MM.1S (cell line): ENCODE measurements at regions not wholly inside any gene's neighbourhood (a gene's known extent, or its start where the extent isn't known, plus 50 kb on each side); places are given as distances from the start of the nearest gene placed in this dataset.

Experiments used
- DNase-seq: peaks from one replicate; pipeline ENCODE4 v3.0.0-alpha.2; 2015
- H2AFZ ChIP-seq: fragments of 300-600 bp; sonication (generic); 2 replicates; pipeline ENCODE4 v1.6.0; 2016; ENCODE audit warnings: antibody characterized with exemption, low read length
- H3F3A ChIP-seq: fragments of 300-600 bp; sonication (generic); 2 replicates; pipeline ENCODE4 v1.6.1; 2016; ENCODE audit warnings: mild to moderate bottlenecking, antibody characterized with exemption, low read length, moderate library complexity, mixed read lengths; ENCODE audit not compliant: insufficient read depth
- H3K27ac ChIP-seq: fragments of 300-600 bp; sonication (generic); 2 replicates; pipeline ENCODE4 v1.5.1; 2016; ENCODE audit warnings: mild to moderate bottlenecking, low read length
- H3K27me3 ChIP-seq: fragments of 300-600 bp; sonication (generic); replicated peaks from 2 replicates; pipeline ENCODE4 v1.6.0; 2016; ENCODE audit warnings: low read length; ENCODE audit not compliant: insufficient read depth
- H3K36me3 ChIP-seq: fragments of 300-600 bp; sonication (generic); replicated peaks from 2 replicates; pipeline ENCODE4 v1.6.1; 2016; ENCODE audit warnings: mild to moderate bottlenecking, low read length, mixed read lengths; ENCODE audit not compliant: insufficient read depth
- H3K4me1 ChIP-seq: fragments of 300-600 bp; sonication (generic); 2 replicates; pipeline ENCODE4 v1.6.1; 2016; ENCODE audit warnings: low read length, mixed read lengths
- H3K4me2 ChIP-seq: fragments of 300-600 bp; sonication (generic); 2 replicates; pipeline ENCODE4 v1.6.0; 2016; ENCODE audit warnings: low read depth, low read length
- H3K4me3 ChIP-seq: fragments of 300-600 bp; sonication (generic); 2 replicates; pipeline ENCODE4 v1.5.1; 2016; ENCODE audit warnings: low read length, mixed read lengths
- H3K79me2 ChIP-seq: fragments of 300-600 bp; sonication (generic); 2 replicates; pipeline ENCODE4 v1.6.1; 2016; ENCODE audit warnings: mixed run types, low read length, mixed read lengths
- H3K9ac ChIP-seq: fragments of 300-600 bp; sonication (generic); 2 replicates; pipeline ENCODE4 v1.6.1; 2016; ENCODE audit warnings: low read length, mixed read lengths
- H3K9me2 ChIP-seq: fragments of 300-600 bp; sonication (generic); replicated peaks from 2 replicates; pipeline ENCODE4 v1.6.1; 2016; ENCODE audit warnings: mild to moderate bottlenecking, low read length, mixed read lengths; ENCODE audit not compliant: insufficient read depth
- H3K9me3 ChIP-seq: fragments of 300-600 bp; sonication (generic); replicated peaks from 2 replicates; pipeline ENCODE4 v1.6.1; 2016; ENCODE audit warnings: mild to moderate bottlenecking, low read length, mixed read lengths; ENCODE audit not compliant: insufficient read depth
- H4K20me1 ChIP-seq: fragments of 300-600 bp; sonication (generic); 2 replicates; pipeline ENCODE4 v1.6.1; 2016; ENCODE audit warnings: mild to moderate bottlenecking, low read length, moderate library complexity, mixed read lengths; ENCODE audit not compliant: insufficient read depth
- EZH2 ChIP-seq: fragments of 300-600 bp; sonication (generic); optimal IDR thresholded peaks from 2 replicates; pipeline ENCODE3; 2017; ENCODE audit warnings: low read depth, mild to moderate bottlenecking, antibody characterized with exemption, low read length, mixed read lengths
- EZH2phosphoT487 ChIP-seq: fragments of 300-600 bp; sonication (generic); IDR thresholded peaks from 2 replicates; pipeline ENCODE4 v1.6.1; 2018; ENCODE audit warnings: antibody characterized with exemption, low read length
- TF ChIP-seq, protein P1 (sequence below): fragments of 300-600 bp; sonication (generic); IDR thresholded peaks from 2 replicates; pipeline ENCODE4 v1.5.1; 2016; ENCODE audit warnings: antibody characterized with exemption, low read length, mixed read lengths

DNA sequence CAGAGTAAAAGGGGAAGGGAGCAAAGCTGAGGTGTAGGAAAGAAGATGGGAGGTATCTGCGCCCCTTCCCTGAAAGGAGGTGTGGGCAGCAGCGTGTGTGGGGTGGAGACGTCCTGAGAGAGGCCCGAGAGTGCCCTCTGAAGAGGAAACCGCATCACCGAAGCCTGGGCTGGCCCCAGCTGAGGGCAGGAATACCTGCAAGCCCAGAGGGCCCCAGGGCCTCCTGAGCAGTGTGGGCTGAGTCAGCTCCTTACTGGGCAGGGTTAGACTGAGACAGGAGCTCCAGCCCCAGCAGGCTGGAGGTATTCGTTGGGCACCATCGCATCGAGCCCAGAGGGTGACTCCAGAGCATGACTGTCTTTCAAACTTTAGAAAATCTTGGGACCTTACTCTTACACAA lies 534.0 kb upstream of the B3GAT1 start:
- Histone ChIP-seq H3K9ac (no peak overlapping the region), H3K27me3 (no peaks in the 10 kb centered on the region), H2AFZ (no peak overlapping the region), H3K4me2 (no peak overlapping the region), H3K4me1 (no peaks in the 10 kb centered on the region), H3K9me2 (no peaks in the 10 kb centered on the region), H4K20me1 (no peaks in the 10 kb centered on the region), H3K36me3 (no peaks in the 10 kb centered on the region), H3K79me2 (no peaks in the 10 kb centered on the region), H3K27ac (no peak overlapping the region), H3F3A (no peaks in the 10 kb centered on the region), H3K9me3 (no peaks in the 10 kb centered on the region), H3K4me3 (no peak overlapping the region)
- DNase-seq: no peak
- TF ChIP-seq EZH2 (no peak), EZH2phosphoT487 (no peak)
- TF ChIP-seq, protein P1, sequence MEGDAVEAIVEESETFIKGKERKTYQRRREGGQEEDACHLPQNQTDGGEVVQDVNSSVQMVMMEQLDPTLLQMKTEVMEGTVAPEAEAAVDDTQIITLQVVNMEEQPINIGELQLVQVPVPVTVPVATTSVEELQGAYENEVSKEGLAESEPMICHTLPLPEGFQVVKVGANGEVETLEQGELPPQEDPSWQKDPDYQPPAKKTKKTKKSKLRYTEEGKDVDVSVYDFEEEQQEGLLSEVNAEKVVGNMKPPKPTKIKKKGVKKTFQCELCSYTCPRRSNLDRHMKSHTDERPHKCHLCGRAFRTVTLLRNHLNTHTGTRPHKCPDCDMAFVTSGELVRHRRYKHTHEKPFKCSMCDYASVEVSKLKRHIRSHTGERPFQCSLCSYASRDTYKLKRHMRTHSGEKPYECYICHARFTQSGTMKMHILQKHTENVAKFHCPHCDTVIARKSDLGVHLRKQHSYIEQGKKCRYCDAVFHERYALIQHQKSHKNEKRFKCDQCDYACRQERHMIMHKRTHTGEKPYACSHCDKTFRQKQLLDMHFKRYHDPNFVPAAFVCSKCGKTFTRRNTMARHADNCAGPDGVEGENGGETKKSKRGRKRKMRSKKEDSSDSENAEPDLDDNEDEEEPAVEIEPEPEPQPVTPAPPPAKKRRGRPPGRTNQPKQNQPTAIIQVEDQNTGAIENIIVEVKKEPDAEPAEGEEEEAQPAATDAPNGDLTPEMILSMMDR: no peak

DNA sequence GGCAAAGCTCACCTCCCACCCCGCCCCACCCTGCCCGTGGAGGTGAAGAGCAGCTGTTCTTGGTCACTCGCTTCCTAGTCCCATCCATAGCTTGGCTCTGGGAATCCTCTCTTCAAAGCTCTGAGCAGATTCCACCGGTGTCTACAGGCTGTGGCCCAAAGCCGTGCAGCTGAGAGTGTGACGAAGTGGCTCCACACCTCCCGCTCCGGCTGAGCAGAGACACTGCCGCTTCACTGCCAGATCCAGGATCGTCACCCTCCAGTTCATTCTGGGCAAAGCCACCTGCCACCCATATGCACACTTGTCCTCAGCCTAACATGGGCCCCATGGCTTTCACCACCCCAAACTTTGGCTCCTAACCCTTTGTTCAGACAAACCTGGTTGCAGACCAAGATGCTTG lies 532.9 kb upstream of the B3GAT1 start:
- Histone ChIP-seq H3K9me2 (no peaks in the 10 kb centered on the region), H3K4me2 (no peak overlapping the region), H3K27ac (no peak overlapping the region), H3K27me3 (no peaks in the 10 kb centered on the region), H3K4me3 (no peak overlapping the region), H3F3A (no peaks in the 10 kb centered on the region), H3K9me3 (no peaks in the 10 kb centered on the region), H4K20me1 (no peaks in the 10 kb centered on the region), H3K4me1 (no peaks in the 10 kb centered on the region), H3K79me2 (no peaks in the 10 kb centered on the region), H2AFZ (no peak overlapping the region), H3K36me3 (no peaks in the 10 kb centered on the region), H3K9ac (no peak overlapping the region)
- DNase-seq: no peak
- TF ChIP-seq, protein P1: no peak
- TF ChIP-seq EZH2phosphoT487 (no peak), EZH2 (no peak)

DNA sequence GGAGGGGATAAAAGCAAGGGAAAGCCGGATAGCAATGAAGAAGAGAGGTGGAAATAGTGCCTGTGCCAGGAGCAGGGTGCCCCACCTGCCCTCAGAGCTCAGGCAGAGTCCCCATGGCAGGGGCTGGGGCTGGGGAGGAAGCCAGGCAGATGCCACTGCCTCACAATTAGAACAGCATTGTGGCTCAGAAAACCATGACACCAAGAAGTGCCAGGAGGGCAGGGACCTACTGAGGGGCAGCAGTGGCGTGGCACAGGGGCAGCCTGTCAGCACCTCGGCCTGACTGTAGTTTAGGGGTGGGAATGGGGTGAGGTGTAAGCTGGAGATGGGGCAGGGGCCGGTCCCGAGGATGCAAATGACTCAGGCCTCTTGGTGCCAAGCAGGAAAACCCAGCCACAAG lies 532.1 kb upstream of the B3GAT1 start:
- no peaks in the 10 kb centered on the region for H3K9me3 ChIP-seq
- no peaks in the 10 kb centered on the region for H4K20me1 ChIP-seq

More for the DNA sequence above, 532.1 kb upstream of the B3GAT1 start:
- Histone ChIP-seq H2AFZ (no peak overlapping the region), H3K4me1 (no peaks in the 10 kb centered on the region), H3K9me2 (no peaks in the 10 kb centered on the region), H3K27ac (no peak overlapping the region), H3K4me2 (no peak overlapping the region), H3K27me3 (no peaks in the 10 kb centered on the region), H3K4me3 (no peak overlapping the region), H3K9ac (no peak overlapping the region), H3F3A (no peaks in the 10 kb centered on the region), H3K79me2 (no peaks in the 10 kb centered on the region), H3K36me3 (no peaks in the 10 kb centered on the region)
- TF ChIP-seq EZH2: no peak
- TF ChIP-seq, protein P1: no peak
- TF ChIP-seq EZH2phosphoT487: no peak
- no peak for DNase-seq
